ENCODE measurements at regions not wholly inside any gene's neighbourhood (a gene's known extent, or its start where the extent isn't known, plus 50 kb on each side); places are given as distances from the start of the nearest gene placed in this dataset.

DNA sequence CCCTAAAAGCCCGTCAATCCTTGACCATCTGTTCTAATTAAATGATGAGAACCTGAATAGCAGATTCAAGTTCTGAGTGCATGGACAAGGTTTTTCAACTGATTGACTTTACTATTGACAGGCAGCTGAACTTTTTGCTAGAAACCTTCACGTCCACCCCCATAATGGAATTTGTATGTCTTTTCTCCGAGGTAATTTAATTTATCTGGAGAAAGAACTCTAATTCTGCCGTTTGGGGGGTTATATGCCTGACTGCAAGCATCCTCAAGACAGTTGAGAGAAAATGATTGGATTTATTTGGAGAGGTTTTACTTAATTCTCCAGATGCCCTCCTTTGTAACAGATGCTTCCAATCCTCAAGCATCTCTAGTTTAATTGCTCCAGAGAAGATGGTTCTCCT, 1053.4 kb upstream of the AUTS2 start:
- TF ChIP-seq, protein P1, sequence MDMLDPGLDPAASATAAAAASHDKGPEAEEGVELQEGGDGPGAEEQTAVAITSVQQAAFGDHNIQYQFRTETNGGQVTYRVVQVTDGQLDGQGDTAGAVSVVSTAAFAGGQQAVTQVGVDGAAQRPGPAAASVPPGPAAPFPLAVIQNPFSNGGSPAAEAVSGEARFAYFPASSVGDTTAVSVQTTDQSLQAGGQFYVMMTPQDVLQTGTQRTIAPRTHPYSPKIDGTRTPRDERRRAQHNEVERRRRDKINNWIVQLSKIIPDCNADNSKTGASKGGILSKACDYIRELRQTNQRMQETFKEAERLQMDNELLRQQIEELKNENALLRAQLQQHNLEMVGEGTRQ (IDR thresholded peaks at IDR 0.05; ENCODE audit: low read depth, low read length), result no peak
- TF ChIP-seq POLR2A (IDR thresholded peaks at IDR 0.05; ENCODE audit: low read depth, low read length) (no peak), RFX5 (IDR thresholded peaks at IDR 0.05; ENCODE audit: low read depth, low read length) (no peak), FOS (IDR thresholded peaks at IDR 0.05; ENCODE audit: low read depth, low read length) (no peak), CHD1 (IDR thresholded peaks at IDR 0.05; ENCODE audit: low read depth, low read length) (no peak), SMC3 (IDR thresholded peaks at IDR 0.05; ENCODE audit: low read depth, low read length) (no peak), RAD21 (IDR thresholded peaks at IDR 0.05; ENCODE audit: low read length) (no peak), BHLHE40 (IDR thresholded peaks at IDR 0.05; ENCODE audit: low read depth, low read length) (no peak), MAZ (IDR thresholded peaks at IDR 0.05; ENCODE audit: borderline replicate concordance, low read depth, low read length) (no peak), RCOR1 (IDR thresholded peaks at IDR 0.05; ENCODE audit: insufficient replicate concordance, low read length) (no peak)
- TF ChIP-seq, protein P2, sequence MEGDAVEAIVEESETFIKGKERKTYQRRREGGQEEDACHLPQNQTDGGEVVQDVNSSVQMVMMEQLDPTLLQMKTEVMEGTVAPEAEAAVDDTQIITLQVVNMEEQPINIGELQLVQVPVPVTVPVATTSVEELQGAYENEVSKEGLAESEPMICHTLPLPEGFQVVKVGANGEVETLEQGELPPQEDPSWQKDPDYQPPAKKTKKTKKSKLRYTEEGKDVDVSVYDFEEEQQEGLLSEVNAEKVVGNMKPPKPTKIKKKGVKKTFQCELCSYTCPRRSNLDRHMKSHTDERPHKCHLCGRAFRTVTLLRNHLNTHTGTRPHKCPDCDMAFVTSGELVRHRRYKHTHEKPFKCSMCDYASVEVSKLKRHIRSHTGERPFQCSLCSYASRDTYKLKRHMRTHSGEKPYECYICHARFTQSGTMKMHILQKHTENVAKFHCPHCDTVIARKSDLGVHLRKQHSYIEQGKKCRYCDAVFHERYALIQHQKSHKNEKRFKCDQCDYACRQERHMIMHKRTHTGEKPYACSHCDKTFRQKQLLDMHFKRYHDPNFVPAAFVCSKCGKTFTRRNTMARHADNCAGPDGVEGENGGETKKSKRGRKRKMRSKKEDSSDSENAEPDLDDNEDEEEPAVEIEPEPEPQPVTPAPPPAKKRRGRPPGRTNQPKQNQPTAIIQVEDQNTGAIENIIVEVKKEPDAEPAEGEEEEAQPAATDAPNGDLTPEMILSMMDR (conservative IDR thresholded peaks at IDR 0.05; ENCODE audit: low read depth, low read length), result no peak
- TF ChIP-seq, protein P3, sequence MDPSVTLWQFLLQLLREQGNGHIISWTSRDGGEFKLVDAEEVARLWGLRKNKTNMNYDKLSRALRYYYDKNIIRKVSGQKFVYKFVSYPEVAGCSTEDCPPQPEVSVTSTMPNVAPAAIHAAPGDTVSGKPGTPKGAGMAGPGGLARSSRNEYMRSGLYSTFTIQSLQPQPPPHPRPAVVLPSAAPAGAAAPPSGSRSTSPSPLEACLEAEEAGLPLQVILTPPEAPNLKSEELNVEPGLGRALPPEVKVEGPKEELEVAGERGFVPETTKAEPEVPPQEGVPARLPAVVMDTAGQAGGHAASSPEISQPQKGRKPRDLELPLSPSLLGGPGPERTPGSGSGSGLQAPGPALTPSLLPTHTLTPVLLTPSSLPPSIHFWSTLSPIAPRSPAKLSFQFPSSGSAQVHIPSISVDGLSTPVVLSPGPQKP (IDR thresholded peaks at IDR 0.05; ENCODE audit: borderline replicate concordance, low read depth, low read length), result no peak

Data from IMR-90 (cell line).